GM12878 (cell line): ENCODE measurements at regions not wholly inside any gene's neighbourhood (a gene's known extent, or its start where the extent isn't known, plus 50 kb on each side); places are given as distances from the start of the nearest gene placed in this dataset.

Source experiments
- POLR2AphosphoS5 ChIP-seq: IDR thresholded peaks from 2 replicates; pipeline ENCODE4 v1.6.1; 2011; ENCODE audit warnings: mild to moderate bottlenecking, low read length, inconsistent platforms
- SRF ChIP-seq, 2 experiments: IDR thresholded peaks; 2 replicates each; pipeline ENCODE4 v1.6.1; 2011; ENCODE audit warnings: low read depth in 2 of 2, low read length in 2 of 2, mild to moderate bottlenecking in 1 of 2, moderate library complexity in 1 of 2
- TF ChIP-seq, protein P1 (sequence below), 3 experiments: IDR thresholded peaks in 2 of 3; conservative IDR thresholded peaks in 1 of 3; 2 replicates each; pipeline ENCODE4 v1.5.1; 2011; ENCODE audit warnings: low read depth in 3 of 3, low read length in 3 of 3, mild to moderate bottlenecking in 3 of 3, control low read depth in 2 of 3, moderate library complexity in 2 of 3, inconsistent platforms in 1 of 3, mixed read lengths in 1 of 3; ENCODE audit not compliant: control insufficient read depth in 2 of 3, insufficient read depth in 1 of 3; ENCODE audit errors: extremely low read depth in 1 of 3

DNA sequence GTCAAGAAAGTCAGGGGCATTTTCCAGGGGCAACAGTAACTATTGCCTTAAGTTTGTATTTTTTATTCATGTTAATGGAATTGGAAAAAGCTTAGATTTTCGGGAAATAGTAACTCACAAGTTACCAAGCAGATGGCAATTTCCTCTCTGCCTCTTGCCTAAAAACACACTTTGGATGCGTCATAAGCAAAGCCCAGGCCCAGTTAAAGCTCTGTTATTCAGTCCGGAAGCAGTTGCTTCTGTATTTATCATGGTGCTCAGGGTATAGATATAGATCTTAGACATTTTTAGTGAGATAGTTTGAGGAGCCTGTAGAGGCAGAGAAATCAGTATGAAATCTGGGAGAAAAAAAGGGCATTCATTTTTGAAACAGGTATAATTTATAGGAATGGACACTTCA lies 260.3 kb upstream of the TNC start:
- TF ChIP-seq SRF (IDR thresholded peaks at IDR 0.05; ENCODE audit: low read depth in 2 of 2, low read length in 2 of 2) (no peak), POLR2AphosphoS5 (no peak)
- TF ChIP-seq, protein P1, sequence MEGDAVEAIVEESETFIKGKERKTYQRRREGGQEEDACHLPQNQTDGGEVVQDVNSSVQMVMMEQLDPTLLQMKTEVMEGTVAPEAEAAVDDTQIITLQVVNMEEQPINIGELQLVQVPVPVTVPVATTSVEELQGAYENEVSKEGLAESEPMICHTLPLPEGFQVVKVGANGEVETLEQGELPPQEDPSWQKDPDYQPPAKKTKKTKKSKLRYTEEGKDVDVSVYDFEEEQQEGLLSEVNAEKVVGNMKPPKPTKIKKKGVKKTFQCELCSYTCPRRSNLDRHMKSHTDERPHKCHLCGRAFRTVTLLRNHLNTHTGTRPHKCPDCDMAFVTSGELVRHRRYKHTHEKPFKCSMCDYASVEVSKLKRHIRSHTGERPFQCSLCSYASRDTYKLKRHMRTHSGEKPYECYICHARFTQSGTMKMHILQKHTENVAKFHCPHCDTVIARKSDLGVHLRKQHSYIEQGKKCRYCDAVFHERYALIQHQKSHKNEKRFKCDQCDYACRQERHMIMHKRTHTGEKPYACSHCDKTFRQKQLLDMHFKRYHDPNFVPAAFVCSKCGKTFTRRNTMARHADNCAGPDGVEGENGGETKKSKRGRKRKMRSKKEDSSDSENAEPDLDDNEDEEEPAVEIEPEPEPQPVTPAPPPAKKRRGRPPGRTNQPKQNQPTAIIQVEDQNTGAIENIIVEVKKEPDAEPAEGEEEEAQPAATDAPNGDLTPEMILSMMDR (IDR thresholded peaks at IDR 0.05 in 2 of 3, conservative IDR thresholded peaks at IDR 0.05 in 1 of 3; ENCODE audit: control insufficient read depth in 2 of 3, extremely low read depth in 1 of 3, insufficient read depth in 1 of 3, low read depth in 3 of 3, low read length in 3 of 3) = no peak
